ENCODE measurements at regions not wholly inside any gene's neighbourhood (a gene's known extent, or its start where the extent isn't known, plus 50 kb on each side); places are given as distances from the start of the nearest gene placed in this dataset.
A peak's percentile ranks its signal among the peaks of the same experiment; 100 is the strongest.

GRCh38 chr6:1136415-1136774 is 175.5 kb upstream of the FOXQ1 start:
- H3K27me3 ChIP-seq (ENCODE audit: insufficient read depth, low read length), result no peaks in the 10 kb centered on the region
- peak overlapping the region; percentile 54 for H3K4me3 ChIP-seq (ENCODE audit: insufficient read depth, low read length)
- H4K20me1 ChIP-seq (ENCODE audit: insufficient read depth, low read length), result no peaks in the 10 kb centered on the region
- DNase-seq (ENCODE audit: insufficient read length, low spot score, missing footprints), result peak; percentile 74
- no peaks in the 10 kb centered on the region for H3K36me3 ChIP-seq (ENCODE audit: insufficient read depth, low read length)
- H3K27ac ChIP-seq (ENCODE audit: low read depth, low read length), result peak overlapping the region; percentile 84
- H3K4me1 ChIP-seq (ENCODE audit: insufficient read depth, low read length), result peaks cover 27% of the 10 kb centered on the region
- H3K9me3 ChIP-seq (ENCODE audit: low read depth, low read length), result no peaks in the 10 kb centered on the region
- peak overlapping the region; percentile 77 for H3K4me2 ChIP-seq (ENCODE audit: insufficient read depth, low read length)
- H3K79me2 ChIP-seq (ENCODE audit: insufficient read depth, low read length), result no peaks in the 10 kb centered on the region
- H2AFZ ChIP-seq (ENCODE audit: low read length), result peak overlapping the region; percentile 44
- no peak for TF ChIP-seq CTCF (IDR thresholded peaks at IDR 0.05; ENCODE audit: extremely low read depth, low read depth, low read length)

GRCh38 chr6:1135726-1136414 is 176.0 kb upstream of the FOXQ1 start:
- no peaks in the 10 kb centered on the region for H3K36me3 ChIP-seq (ENCODE audit: insufficient read depth, low read length)
- TF ChIP-seq CTCF (IDR thresholded peaks at IDR 0.05; ENCODE audit: extremely low read depth, low read depth, low read length), result no peak
- H4K20me1 ChIP-seq (ENCODE audit: insufficient read depth, low read length), result no peaks in the 10 kb centered on the region
- peak overlapping the region; percentile 54 for H3K4me3 ChIP-seq (ENCODE audit: insufficient read depth, low read length)
- no peaks in the 10 kb centered on the region for H3K27me3 ChIP-seq (ENCODE audit: insufficient read depth, low read length)
- peak overlapping the region; percentile 77 for H3K4me2 ChIP-seq (ENCODE audit: insufficient read depth, low read length)
- no peak overlapping the region for H2AFZ ChIP-seq (ENCODE audit: low read length)
- no peaks in the 10 kb centered on the region for H3K79me2 ChIP-seq (ENCODE audit: insufficient read depth, low read length)
- H3K4me1 ChIP-seq (ENCODE audit: insufficient read depth, low read length), result peaks cover 32% of the 10 kb centered on the region
- H3K9me3 ChIP-seq (ENCODE audit: low read depth, low read length), result no peaks in the 10 kb centered on the region
- DNase-seq (ENCODE audit: insufficient read length, low spot score, missing footprints), result no peak
- peak overlapping the region; percentile 84 for H3K27ac ChIP-seq (ENCODE audit: low read depth, low read length)

GRCh38 chr6:1131285-1132079 is 180.4 kb upstream of the FOXQ1 start:
- Histone ChIP-seq H2AFZ (ENCODE audit: low read length) (peak overlapping the region; percentile 67), H3K79me2 (ENCODE audit: insufficient read depth, low read length) (no peaks in the 10 kb centered on the region), H3K4me2 (ENCODE audit: insufficient read depth, low read length) (peak overlapping the region; percentile 53), H3K4me1 (ENCODE audit: insufficient read depth, low read length) (peaks cover 32% of the 10 kb centered on the region), H3K36me3 (ENCODE audit: insufficient read depth, low read length) (no peaks in the 10 kb centered on the region), H3K27me3 (ENCODE audit: insufficient read depth, low read length) (no peaks in the 10 kb centered on the region), H3K9me3 (ENCODE audit: low read depth, low read length) (no peaks in the 10 kb centered on the region), H3K27ac (ENCODE audit: low read depth, low read length) (peak overlapping the region; percentile 74), H3K4me3 (ENCODE audit: insufficient read depth, low read length) (no peak overlapping the region), H4K20me1 (ENCODE audit: insufficient read depth, low read length) (no peaks in the 10 kb centered on the region)
- DNase-seq (ENCODE audit: insufficient read length, low spot score, missing footprints), result peak; percentile 77
- TF ChIP-seq CTCF (IDR thresholded peaks at IDR 0.05; ENCODE audit: extremely low read depth, low read depth, low read length), result no peak

- Histone ChIP-seq H3K4me2 (ENCODE audit: insufficient read depth, low read length) (no peak overlapping the region), H3K4me3 (ENCODE audit: insufficient read depth, low read length) (no peak overlapping the region), H3K36me3 (ENCODE audit: insufficient read depth, low read length) (no peaks in the 10 kb centered on the region), H3K27me3 (ENCODE audit: insufficient read depth, low read length) (no peaks in the 10 kb centered on the region), H2AFZ (ENCODE audit: low read length) (no peak overlapping the region), H3K79me2 (ENCODE audit: insufficient read depth, low read length) (no peaks in the 10 kb centered on the region), H3K27ac (ENCODE audit: low read depth, low read length) (peak overlapping the region; percentile 74), H3K4me1 (ENCODE audit: insufficient read depth, low read length) (peaks cover 25% of the 10 kb centered on the region), H4K20me1 (ENCODE audit: insufficient read depth, low read length) (no peaks in the 10 kb centered on the region), H3K9me3 (ENCODE audit: low read depth, low read length) (no peaks in the 10 kb centered on the region)
- no peak for DNase-seq (ENCODE audit: insufficient read length, low spot score, missing footprints)
- TF ChIP-seq CTCF (IDR thresholded peaks at IDR 0.05; ENCODE audit: extremely low read depth, low read depth, low read length), result no peak
Observed at GRCh38 chr6:1130709-1131108, 181.2 kb upstream of the FOXQ1 start.

Measured in osteoblast (primary cell).